Posterior cingulate gyrus (tissue), 11 donors: ENCODE measurements at regions not wholly inside any gene's neighbourhood (a gene's known extent, or its start where the extent isn't known, plus 50 kb on each side); places are given as distances from the start of the nearest gene placed in this dataset.
"Not testable (repeated sequence)": the region's sequence is repeated elsewhere in the genome, so short reads cannot be mapped to it uniquely, and the experiment has no call there.

Experiments used
- DNase-seq, 10 donors: peaks; one replicate each; pipeline versions ENCODE4 v3.0.0 to v3.0.0-alpha.2; 2020 to 2021; ENCODE audit warnings: mixed read lengths in 3 of 10
- intact Hi-C: fragments of 100-400 bp; cut with DNase I; formaldehyde crosslinking; loops from one replicate; pipeline ENCODE4 v1.15.1; 2023

GRCh38 chr16:90220315-90220714 lies 143.2 kb upstream of the PRDM7 start:
- DNase-seq, intact Hi-C loops: not testable (repeated sequence)

DNA sequence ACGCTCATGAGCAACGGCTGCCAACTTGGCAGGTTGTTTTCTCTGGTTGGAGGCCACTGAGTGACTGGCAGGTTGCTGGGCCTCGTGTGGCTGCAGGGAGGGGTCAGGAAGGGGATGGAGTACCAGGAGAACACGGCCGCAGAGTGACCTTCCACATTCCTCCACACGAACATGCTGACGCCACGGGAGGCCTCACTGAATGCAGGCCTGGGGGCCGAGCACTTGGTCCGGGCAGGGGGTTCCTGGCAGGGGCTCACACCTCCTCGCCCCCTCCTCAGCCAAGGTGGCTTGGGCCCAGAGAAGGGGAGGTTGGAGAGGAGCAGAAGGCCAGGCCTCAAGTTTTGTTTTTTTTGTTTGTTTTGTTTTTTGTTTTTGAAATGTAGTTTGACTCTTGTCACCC lies 98.5 kb upstream of the PRDM7 start:
- DNase-seq = peak in 1 of 10 donors; percentile 7
- intact Hi-C loops = not testable (repeated sequence)

- peak in 3 of 10 donors; percentile 9 to 26 (median 10) for DNase-seq
- intact Hi-C loops = not testable (repeated sequence)
These were observed 94.5 kb upstream of the PRDM7 start for GRCh38 chr16:90171626-90172025.

GRCh38 chr16:90169127-90169655 lies 92.1 kb upstream of the PRDM7 start:
- intact Hi-C loops = not testable (repeated sequence)
- DNase-seq = peak in 3 of 10 donors; percentile 4 to 24 (median 12)

DNA sequence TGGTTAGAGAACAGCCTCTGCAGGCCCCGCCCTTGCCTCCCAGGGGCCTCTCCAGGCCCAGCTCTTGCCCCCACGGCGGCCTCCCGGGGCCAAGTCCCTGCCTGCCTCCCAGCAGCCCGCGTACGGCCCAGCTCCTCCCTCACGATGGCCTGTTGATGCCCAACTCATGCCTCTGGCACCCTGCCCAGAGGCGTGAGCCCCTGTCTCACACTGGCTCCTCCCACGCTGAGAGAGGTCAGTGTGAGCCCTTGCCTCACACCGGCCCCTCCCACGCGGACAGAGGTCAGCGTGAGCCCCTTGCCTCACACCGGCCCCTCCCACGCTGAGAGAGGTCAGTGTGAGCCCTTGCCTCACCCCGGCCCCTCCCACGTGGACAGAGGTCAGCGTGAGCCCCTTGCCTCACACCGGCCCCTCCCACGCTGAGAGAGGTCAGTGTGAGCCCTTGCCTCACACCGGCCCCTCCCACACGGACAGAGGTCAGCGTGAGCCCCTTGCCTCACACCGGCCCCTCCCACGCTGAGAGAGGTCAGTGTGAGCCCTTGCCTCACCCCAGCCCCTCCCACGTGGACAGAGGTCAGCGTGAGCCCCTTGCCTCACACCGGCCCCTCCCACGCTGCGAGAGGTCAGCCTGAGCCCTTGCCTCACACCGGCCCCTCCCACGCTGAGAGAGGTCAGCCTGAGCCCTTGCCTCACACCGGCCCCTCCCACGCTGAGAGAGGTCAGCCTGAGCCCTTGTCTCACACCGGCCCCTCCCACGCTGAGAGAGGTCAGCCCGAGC lies 91.4 kb upstream of the PRDM7 start:
- intact Hi-C loops = not testable (repeated sequence)
- peak in 3 of 10 donors; percentile 22 to 37 (median 35) for DNase-seq

DNA sequence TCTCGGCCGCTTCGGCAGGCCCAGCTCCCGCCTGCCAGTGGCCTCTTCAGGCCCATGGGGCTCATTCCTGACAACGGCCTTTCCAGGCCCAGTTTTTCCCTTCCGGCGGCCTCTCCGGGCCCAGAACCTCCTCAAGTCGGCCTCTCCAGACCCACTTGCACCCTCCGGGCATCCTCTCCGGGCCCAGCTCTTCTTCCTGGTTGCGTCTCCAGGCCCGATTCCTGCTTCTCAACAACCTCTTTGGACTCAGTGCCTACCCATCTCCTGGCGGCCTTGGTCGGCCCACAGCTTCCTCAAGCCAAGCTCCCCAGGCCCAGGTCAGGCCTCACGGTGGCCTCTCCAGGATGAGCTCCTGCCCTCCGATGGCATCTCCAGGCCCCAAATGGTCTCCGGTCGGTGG lies 90.6 kb upstream of the PRDM7 start:
- DNase-seq = peak in 3 of 10 donors; percentile 8 to 11 (median 10)
- intact Hi-C loops = not testable (repeated sequence)

GRCh38 chr16:90166679-90167556 lies 89.8 kb upstream of the PRDM7 start:
- intact Hi-C loops = not testable (repeated sequence)

DNA sequence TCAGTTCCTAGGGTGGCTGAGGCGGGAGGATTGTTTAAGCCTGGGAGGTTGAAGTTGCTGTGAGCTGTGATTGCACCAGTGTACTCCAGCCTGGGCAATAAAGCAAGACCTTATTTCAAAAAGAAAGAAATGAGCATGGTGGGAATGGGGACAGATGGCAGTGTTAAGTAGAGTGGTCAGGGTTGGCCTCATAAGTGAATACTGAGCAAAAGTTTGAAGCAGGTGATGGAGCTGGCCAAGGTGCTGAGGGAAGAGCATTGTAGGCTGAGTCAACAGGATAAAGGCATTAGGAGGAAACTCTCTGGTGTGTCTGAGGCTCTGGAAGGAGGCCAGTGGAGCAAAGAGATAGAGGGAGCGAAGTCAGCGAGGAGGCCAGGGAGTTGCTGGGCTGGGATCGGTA lies 73.9 kb upstream of the PRDM7 start:
- DNase-seq, intact Hi-C loops: not testable (repeated sequence)

More at GRCh38 chr16:90166679-90167556, 89.8 kb upstream of the PRDM7 start:
- DNase-seq = peak in 3 of 10 donors; percentile 4 to 26 (median 5)
